Thyroid gland (tissue), 4 donors: ENCODE measurements at regions not wholly inside any gene's neighbourhood (a gene's known extent, or its start where the extent isn't known, plus 50 kb on each side); places are given as distances from the start of the nearest gene placed in this dataset.

Experiments used
- DNase-seq, 2 donors: peaks; one replicate each; pipeline ENCODE4 v3.0.0-alpha.2; 2019
- H3K27ac ChIP-seq, 3 donors: fragments of 200-600 bp; sonication (generic); 1 replicate in 2 of 3; 2 replicates in 1 of 3; pipeline ENCODE4 v1.5.1; 2016 to 2019; ENCODE audit warnings: mild to moderate bottlenecking in 1 of 3, moderate library complexity in 1 of 3
- H3K27me3 ChIP-seq: fragments of 200-600 bp; sonication (generic); one replicate; pipeline ENCODE4 v1.5.1; 2019
- H3K36me3 ChIP-seq, 2 donors: fragments of 200-600 bp; sonication (generic); one replicate each; pipeline ENCODE4 v1.5.1; 2016 to 2019
- H3K4me1 ChIP-seq, 2 donors: fragments of 200-600 bp; sonication (generic); one replicate each; pipeline ENCODE4 v1.5.1; 2017 to 2019
- H3K4me3 ChIP-seq, 3 donors: fragments of 200-600 bp; sonication (generic); replicated peaks in 1 of 3; 1 replicate in 2 of 3; 2 replicates in 1 of 3; pipeline ENCODE4 v1.5.1; 2016; ENCODE audit warnings: mild to moderate bottlenecking in 1 of 3
- H3K9me3 ChIP-seq: fragments of 200-600 bp; sonication (generic); one replicate; pipeline ENCODE4 v1.5.1; 2017
- POLR2A ChIP-seq, 2 donors: fragments of 450-650 bp; IDR thresholded peaks; one replicate each; pipeline ENCODE4 v1.6.1; 2017; ENCODE audit warnings: antibody characterized with exemption in 2 of 2, mild to moderate bottlenecking in 2 of 2, moderate library complexity in 1 of 2
- WGBS, 2 donors: methylation state at CpG; one replicate each; pipeline ENCODE4 v1.1.5; 2017; 5-methylcytosine and 5-hydroxymethylcytosine counted together
- intact Hi-C: fragments of 100-400 bp; cut with DNase I; formaldehyde crosslinking; loops from one replicate; pipeline ENCODE4 v1.15.1; 2023
- TF ChIP-seq, protein P1 (sequence below), 6 experiments: fragments of 200-600 bp in 3 of 6; fragments of 450-650 bp in 3 of 6; sonication (generic) in 3 of 6; IDR thresholded peaks; one replicate each; pipeline ENCODE4 v1.5.1; 2016 to 2019; ENCODE audit warnings: antibody characterized with exemption in 6 of 6, mild to moderate bottlenecking in 2 of 6, inconsistent platforms in 1 of 6, moderate library complexity in 1 of 6

DNA sequence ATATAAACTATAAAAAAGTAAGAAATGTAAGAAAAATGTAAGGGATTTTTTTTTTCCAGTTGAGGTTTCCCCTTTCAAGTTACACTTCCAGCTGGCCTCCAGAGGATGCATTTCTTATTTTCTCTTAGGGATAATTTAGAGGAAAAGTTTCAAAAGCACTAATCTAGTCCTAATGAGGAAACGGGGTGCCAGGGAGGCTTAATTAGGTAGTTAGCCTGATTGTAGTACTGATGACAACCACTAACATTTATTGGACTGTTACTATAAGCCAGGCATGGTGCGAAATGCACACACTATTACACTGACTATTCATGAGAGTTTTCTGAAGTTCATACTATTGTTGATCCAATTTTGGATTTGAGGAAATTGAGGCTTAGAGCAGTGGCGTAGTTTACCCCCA, 290.8 kb upstream of the FMN2 start:
- Histone ChIP-seq H3K9me3 (no peaks in the 10 kb centered on the region), H3K27me3 (no peaks in the 10 kb centered on the region), H3K36me3 (no peaks in the 10 kb centered on the region), H3K4me1 (no peaks in the 10 kb centered on the region), H3K27ac (no peak overlapping the region), H3K4me3 (no peak overlapping the region)
- no peak for TF ChIP-seq POLR2A (IDR thresholded peaks at IDR 0.05)
- TF ChIP-seq, protein P1, sequence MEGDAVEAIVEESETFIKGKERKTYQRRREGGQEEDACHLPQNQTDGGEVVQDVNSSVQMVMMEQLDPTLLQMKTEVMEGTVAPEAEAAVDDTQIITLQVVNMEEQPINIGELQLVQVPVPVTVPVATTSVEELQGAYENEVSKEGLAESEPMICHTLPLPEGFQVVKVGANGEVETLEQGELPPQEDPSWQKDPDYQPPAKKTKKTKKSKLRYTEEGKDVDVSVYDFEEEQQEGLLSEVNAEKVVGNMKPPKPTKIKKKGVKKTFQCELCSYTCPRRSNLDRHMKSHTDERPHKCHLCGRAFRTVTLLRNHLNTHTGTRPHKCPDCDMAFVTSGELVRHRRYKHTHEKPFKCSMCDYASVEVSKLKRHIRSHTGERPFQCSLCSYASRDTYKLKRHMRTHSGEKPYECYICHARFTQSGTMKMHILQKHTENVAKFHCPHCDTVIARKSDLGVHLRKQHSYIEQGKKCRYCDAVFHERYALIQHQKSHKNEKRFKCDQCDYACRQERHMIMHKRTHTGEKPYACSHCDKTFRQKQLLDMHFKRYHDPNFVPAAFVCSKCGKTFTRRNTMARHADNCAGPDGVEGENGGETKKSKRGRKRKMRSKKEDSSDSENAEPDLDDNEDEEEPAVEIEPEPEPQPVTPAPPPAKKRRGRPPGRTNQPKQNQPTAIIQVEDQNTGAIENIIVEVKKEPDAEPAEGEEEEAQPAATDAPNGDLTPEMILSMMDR (IDR thresholded peaks at IDR 0.05) = no peak
- DNase-seq = no peak
- WGBS, 2 donors = 90 to 94% methylated on average over 3 of the region's 3 CpGs
- intact Hi-C loops = no loop called here

DNA sequence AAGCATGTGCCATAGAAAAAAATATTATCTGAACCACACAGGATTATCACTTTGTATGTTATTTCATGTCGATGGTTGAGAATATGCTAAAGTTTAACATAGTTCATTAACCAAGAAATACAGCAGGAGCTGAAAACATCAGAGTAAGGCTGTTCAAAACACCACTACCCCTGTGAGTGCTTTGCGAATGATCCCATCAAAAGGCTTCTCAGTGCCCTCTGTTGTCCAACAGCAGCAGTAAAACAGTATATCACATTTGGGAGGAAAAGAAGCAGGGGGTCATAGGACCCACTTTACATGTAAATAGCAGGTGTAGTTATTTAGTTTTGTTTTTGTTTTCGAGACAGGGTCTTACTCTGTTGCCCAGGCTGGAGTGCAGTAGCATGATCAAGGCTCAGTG, 289.4 kb upstream of the FMN2 start:
- TF ChIP-seq, protein P1 (IDR thresholded peaks at IDR 0.05) = no peak
- TF ChIP-seq POLR2A (IDR thresholded peaks at IDR 0.05) = no peak
- H3K36me3 ChIP-seq = no peaks in the 10 kb centered on the region
- DNase-seq = no peak
- H3K27me3 ChIP-seq = no peaks in the 10 kb centered on the region
- no peak overlapping the region for H3K27ac ChIP-seq
- H3K4me3 ChIP-seq = no peak overlapping the region
- no peaks in the 10 kb centered on the region for H3K9me3 ChIP-seq
- intact Hi-C loops = no loop called here
- WGBS, 2 donors = 91 to 93% methylated on average over 3 of the region's 3 CpGs
- H3K4me1 ChIP-seq = no peaks in the 10 kb centered on the region

GRCh38 chr1:239803781-239804180, 287.9 kb upstream of the FMN2 start:
- WGBS, 2 donors = 82 to 84% methylated on average over 6 of the region's 6 CpGs

GRCh38 chr1:239804266-239804665, 287.4 kb upstream of the FMN2 start:
- TF ChIP-seq, protein P1 (IDR thresholded peaks at IDR 0.05) = no peak
- TF ChIP-seq POLR2A (IDR thresholded peaks at IDR 0.05) = no peak
- H3K9me3 ChIP-seq = no peaks in the 10 kb centered on the region
- H3K27me3 ChIP-seq = no peaks in the 10 kb centered on the region
- no peak for DNase-seq
- no peaks in the 10 kb centered on the region for H3K36me3 ChIP-seq
- H3K4me3 ChIP-seq = no peak overlapping the region
- no peaks in the 10 kb centered on the region for H3K4me1 ChIP-seq
- H3K27ac ChIP-seq = no peak overlapping the region
- intact Hi-C loops = no loop called here
- WGBS, 2 donors = 95 to 96% methylated on average over 4 of the region's 4 CpGs

More at GRCh38 chr1:239803781-239804180, 287.9 kb upstream of the FMN2 start:
- Histone ChIP-seq H3K27me3 (no peaks in the 10 kb centered on the region), H3K27ac (no peak overlapping the region), H3K9me3 (no peaks in the 10 kb centered on the region), H3K4me3 (no peak overlapping the region), H3K4me1 (no peaks in the 10 kb centered on the region), H3K36me3 (no peaks in the 10 kb centered on the region)
- TF ChIP-seq, protein P1 (IDR thresholded peaks at IDR 0.05) = no peak
- TF ChIP-seq POLR2A (IDR thresholded peaks at IDR 0.05) = no peak
- DNase-seq = no peak
- intact Hi-C loops = no loop called here

DNA sequence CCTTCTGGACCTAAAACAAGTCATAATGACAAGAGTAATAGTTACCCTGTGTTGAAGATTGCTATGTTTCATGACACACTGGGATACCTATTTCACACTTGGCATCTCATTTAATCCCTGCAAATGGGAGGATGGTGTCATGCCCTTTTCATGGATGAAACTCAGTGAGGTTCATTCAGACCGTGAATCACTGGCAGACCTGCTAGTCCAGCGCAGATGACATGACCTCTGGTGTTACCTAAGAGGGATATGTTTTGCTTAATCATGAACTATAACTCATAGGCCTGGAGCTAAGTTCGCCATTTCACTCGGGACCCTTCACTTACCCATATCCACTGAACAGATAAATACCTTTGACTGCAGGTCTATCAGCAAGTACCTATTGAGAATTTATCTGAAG, 286.6 kb upstream of the FMN2 start:
- TF ChIP-seq POLR2A (IDR thresholded peaks at IDR 0.05) = no peak
- TF ChIP-seq, protein P1 (IDR thresholded peaks at IDR 0.05) = no peak
- intact Hi-C loops = no loop called here
- no peak for DNase-seq
- Histone ChIP-seq H3K27me3 (no peaks in the 10 kb centered on the region), H3K27ac (no peak overlapping the region), H3K4me1 (no peaks in the 10 kb centered on the region), H3K4me3 (no peak overlapping the region), H3K9me3 (no peaks in the 10 kb centered on the region), H3K36me3 (no peaks in the 10 kb centered on the region)
- WGBS, 2 donors = 94 to 99% methylated on average over 4 of the region's 4 CpGs
